ENCODE measurements at regions not wholly inside any gene's neighbourhood (a gene's known extent, or its start where the extent isn't known, plus 50 kb on each side); places are given as distances from the start of the nearest gene placed in this dataset.

GRCh38 chr17:5702951-5703510 lies 118.7 kb upstream of the NLRP1 start:
- H3K36me3 ChIP-seq: no peaks in the 10 kb centered on the region
- no peak overlapping the region for H3K27ac ChIP-seq (replicated peaks in 1 of 4)
- peaks cover 0 to 23% (median 7%) of the 10 kb centered on the region in 4 donors for H3K9me3 ChIP-seq
- intact Hi-C loops (cut with DNase I): loop anchor here (10.0 kb wide), 1 partner anchor 108 kb away; no protein-coding TSS in a partner anchor
- no peaks in the 10 kb centered on the region for H3K4me1 ChIP-seq
- no peak overlapping the region for H3K4me3 ChIP-seq
- no peak for TF ChIP-seq CTCF (IDR thresholded peaks at IDR 0.05)
- TF ChIP-seq POLR2AphosphoS5 (IDR thresholded peaks at IDR 0.05): no peak
- no peak for TF ChIP-seq POLR2A (IDR thresholded peaks at IDR 0.05; ENCODE audit: low read depth)
- no peak for TF ChIP-seq EP300 (IDR thresholded peaks at IDR 0.05)
- DNase-seq (ENCODE audit: extremely low spot score): no peak
- 80% methylated on average over 6 of the region's 6 CpGs for WGBS
- peaks cover 0 to 55% (median 0%) of the 10 kb centered on the region in 4 donors for H3K27me3 ChIP-seq

- no peak overlapping the region for H3K4me3 ChIP-seq
- intact Hi-C loops (cut with DNase I): loop anchor here (10.0 kb wide), 1 partner anchor 109 kb away; no protein-coding TSS in a partner anchor
- TF ChIP-seq POLR2AphosphoS5 (IDR thresholded peaks at IDR 0.05) (no peak), POLR2A (IDR thresholded peaks at IDR 0.05; ENCODE audit: low read depth) (no peak), CTCF (IDR thresholded peaks at IDR 0.05) (no peak), EP300 (IDR thresholded peaks at IDR 0.05) (no peak)
- no peak overlapping the region for H3K27ac ChIP-seq (replicated peaks in 1 of 4)
- 34% methylated on average over 2 of the region's 2 CpGs for WGBS
- no peaks in the 10 kb centered on the region for H3K4me1 ChIP-seq
- H3K27me3 ChIP-seq: peaks cover 0 to 49% (median 0%) of the 10 kb centered on the region in 4 donors
- H3K36me3 ChIP-seq: no peaks in the 10 kb centered on the region
- no peak for DNase-seq (ENCODE audit: extremely low spot score)
- H3K9me3 ChIP-seq: peaks cover 0 to 20% (median 7%) of the 10 kb centered on the region in 4 donors
These were observed 119.4 kb upstream of the NLRP1 start for GRCh38 chr17:5703736-5704135.

- H3K36me3 ChIP-seq: no peaks in the 10 kb centered on the region
- no peak overlapping the region for H3K4me3 ChIP-seq
- WGBS: 54% methylated on average over 7 of the region's 12 CpGs
- intact Hi-C loops (cut with DNase I): loop anchor here (10.0 kb wide), 1 partner anchor 110 kb away; no protein-coding TSS in a partner anchor
- DNase-seq (ENCODE audit: extremely low spot score): no peak
- peaks cover 0 to 34% (median 0%) of the 10 kb centered on the region in 4 donors for H3K27me3 ChIP-seq
- no peaks in the 10 kb centered on the region for H3K4me1 ChIP-seq
- TF ChIP-seq CTCF (IDR thresholded peaks at IDR 0.05) (no peak), POLR2AphosphoS5 (IDR thresholded peaks at IDR 0.05) (no peak), POLR2A (IDR thresholded peaks at IDR 0.05; ENCODE audit: low read depth) (no peak), EP300 (IDR thresholded peaks at IDR 0.05) (no peak)
- no peak overlapping the region for H3K27ac ChIP-seq (replicated peaks in 1 of 4)
- peaks cover 0 to 13% (median 7%) of the 10 kb centered on the region in 4 donors for H3K9me3 ChIP-seq
These were observed 121.0 kb upstream of the NLRP1 start for GRCh38 chr17:5705081-5705875.

- Histone ChIP-seq H3K36me3 (no peaks in the 10 kb centered on the region), H3K27me3 (peaks cover 0 to 31% (median 0%) of the 10 kb centered on the region in 4 donors), H3K4me1 (no peaks in the 10 kb centered on the region), H3K4me3 (no peak overlapping the region), H3K27ac (replicated peaks in 1 of 4) (no peak overlapping the region), H3K9me3 (peaks cover 0 to 13% (median 7%) of the 10 kb centered on the region in 4 donors)
- intact Hi-C loops (cut with DNase I): loop anchor here (10.0 kb wide), 1 partner anchor 111 kb away; no protein-coding TSS in a partner anchor
- DNase-seq (ENCODE audit: extremely low spot score): no peak
- 89% methylated on average over 8 of the region's 10 CpGs for WGBS
- TF ChIP-seq POLR2A (IDR thresholded peaks at IDR 0.05; ENCODE audit: low read depth): no peak
- TF ChIP-seq EP300 (IDR thresholded peaks at IDR 0.05): no peak
- no peak for TF ChIP-seq POLR2AphosphoS5 (IDR thresholded peaks at IDR 0.05)
- TF ChIP-seq CTCF (IDR thresholded peaks at IDR 0.05): no peak
These were observed 121.7 kb upstream of the NLRP1 start for GRCh38 chr17:5705876-5706576.

Measured in esophagus muscularis mucosa (tissue), 4 donors.